PC-3 (cell line): ENCODE measurements at regions not wholly inside any gene's neighbourhood (a gene's known extent, or its start where the extent isn't known, plus 50 kb on each side); places are given as distances from the start of the nearest gene placed in this dataset.

Experiments
- ATAC-seq: fragments of 200-7000 bp; cut with Tn5 transposase; 2 replicates; pipeline ENCODE4 v1.9.1; 2020; ENCODE audit warnings: mild to moderate bottlenecking, moderate library complexity
- BruUV-seq: library from RNA; stranded (reverse); fragments of 400-500 nt; replicated peaks from 2 replicates; lab custom pipeline; 2021; lab: Mats Ljungman, UMichigan
- CTCF ChIA-PET: fragments of 300-600 bp; sonication (Branson Sonifier 250); formaldehyde crosslinking; loops from one replicate; lab custom pipeline; 2022; ENCODE audit warnings: antibody characterized with exemption; lab: Charles Lee
- POLR2A ChIA-PET: fragments of 300-600 bp; sonication (Branson Sonifier 250); formaldehyde crosslinking; loops from one replicate; lab custom pipeline; 2022; ENCODE audit warnings: antibody characterized with exemption; ENCODE audit not compliant: unreplicated experiment; lab: Charles Lee
- DNase-seq: peaks from one replicate; pipeline ENCODE4 v3.0.0-alpha.2; 2015
- H2AFZ ChIP-seq: fragments of 300-600 bp; sonication (generic); 2 replicates; pipeline ENCODE4 v1.6.0; 2016; ENCODE audit warnings: antibody characterized with exemption, low read length
- H3F3A ChIP-seq: fragments of 300-600 bp; sonication (generic); one replicate; pipeline ENCODE4 v1.6.0; 2017; ENCODE audit warnings: antibody characterized with exemption, low read length, control low read depth, mild to moderate bottlenecking; ENCODE audit not compliant: unreplicated experiment
- H3K27ac ChIP-seq: fragments of 300-600 bp; sonication (generic); 2 replicates; pipeline ENCODE4 v1.5.1; 2016; ENCODE audit warnings: mild to moderate bottlenecking, low read length
- H3K27me3 ChIP-seq: fragments of 300-600 bp; sonication (generic); 2 replicates; pipeline ENCODE4 v1.6.1; 2016; ENCODE audit warnings: low read length, mixed read lengths
- H3K36me3 ChIP-seq: fragments of 300-600 bp; sonication (generic); 2 replicates; pipeline ENCODE4 v1.6.1; 2016; ENCODE audit warnings: low read depth, mixed run types, low read length, mixed read lengths
- H3K4me1 ChIP-seq: fragments of 300-600 bp; sonication (generic); 2 replicates; pipeline ENCODE4 v1.5.1; 2016; ENCODE audit warnings: low read length; ENCODE audit not compliant: insufficient read depth
- H3K4me2 ChIP-seq: fragments of 300-600 bp; sonication (generic); 2 replicates; pipeline ENCODE4 v1.6.0; 2016; ENCODE audit warnings: low read length
- H3K4me3 ChIP-seq: fragments of 300-600 bp; sonication (generic); 2 replicates; pipeline ENCODE4 v1.5.1; 2016; ENCODE audit warnings: mild to moderate bottlenecking, low read length, mixed read lengths
- H3K79me2 ChIP-seq: fragments of 300-600 bp; sonication (generic); 2 replicates; pipeline ENCODE4 v1.6.1; 2017; ENCODE audit warnings: low read length, mixed read lengths
- H3K9ac ChIP-seq: fragments of 300-600 bp; sonication (generic); 2 replicates; pipeline ENCODE4 v1.6.0; 2016; ENCODE audit warnings: mild to moderate bottlenecking, low read length
- H3K9me2 ChIP-seq: fragments of 300-600 bp; sonication (generic); replicated peaks from 2 replicates; pipeline ENCODE4 v1.6.1; 2016; ENCODE audit warnings: mixed run types, low read length, mixed read lengths
- H3K9me3 ChIP-seq: fragments of 300-600 bp; sonication (generic); 2 replicates; pipeline ENCODE4 v1.6.1; 2016; ENCODE audit warnings: low read length, mixed read lengths
- H4K20me1 ChIP-seq: fragments of 300-600 bp; sonication (generic); 2 replicates; pipeline ENCODE4 v1.6.1; 2016; ENCODE audit warnings: low read length, mixed read lengths
- CTCF ChIP-seq: fragments of 300-600 bp; sonication (generic); conservative IDR thresholded peaks from 2 replicates; pipeline ENCODE4 v1.5.1; 2017; ENCODE audit warnings: antibody characterized with exemption, low read depth, mild to moderate bottlenecking, low read length
- EZH2 ChIP-seq: fragments of 300-600 bp; sonication (generic); IDR thresholded peaks from one replicate; pipeline ENCODE4 v1.6.1; 2017; ENCODE audit warnings: antibody characterized with exemption, mild to moderate bottlenecking, low read length; ENCODE audit not compliant: unreplicated experiment
- EZH2phosphoT487 ChIP-seq: fragments of 300-600 bp; sonication (generic); IDR thresholded peaks from 2 replicates; pipeline ENCODE4 v1.6.1; 2018; ENCODE audit warnings: mild to moderate bottlenecking, antibody characterized with exemption, low read length, borderline replicate concordance
- intact Hi-C: fragments of 100-400 bp; cut with micrococcal nuclease; formaldehyde crosslinking; loops from 2 replicates; pipeline ENCODE4 v1.9.0; 2023

- peaks cover 59% of the 10 kb centered on the region for H3K27me3 ChIP-seq
- POLR2A ChIA-PET, result no interaction called here
- ATAC-seq, result no peak
Measured at GRCh38 chr20:22663528-22664025, 79.2 kb upstream of the FOXA2 start.

GRCh38 chr20:22667198-22667597 is 82.8 kb upstream of the FOXA2 start:
- no peak for ATAC-seq
- no peak for DNase-seq
- Histone ChIP-seq H3K9me2 (no peaks in the 10 kb centered on the region), H3K4me3 (no peak overlapping the region), H3K27ac (no peak overlapping the region), H3K79me2 (no peaks in the 10 kb centered on the region), H3K4me1 (no peaks in the 10 kb centered on the region), H3K9ac (no peak overlapping the region), H3K36me3 (no peaks in the 10 kb centered on the region), H2AFZ (no peak overlapping the region), H3F3A (no peaks in the 10 kb centered on the region), H3K4me2 (no peak overlapping the region), H4K20me1 (no peaks in the 10 kb centered on the region), H3K27me3 (peaks cover 34% of the 10 kb centered on the region), H3K9me3 (peaks cover 9% of the 10 kb centered on the region; the same call in 1 of the 2 replicates)
- no TSS peak for BruUV-seq
- no peak for TF ChIP-seq EZH2
- no peak for TF ChIP-seq CTCF
- no peak for TF ChIP-seq EZH2phosphoT487
- ChIA-PET CTCF (no interaction called here), POLR2A (no interaction called here)
- intact Hi-C loops, result no loop called here

More at GRCh38 chr20:22663528-22664025, 79.2 kb upstream of the FOXA2 start:
- Histone ChIP-seq H2AFZ (no peak overlapping the region), H3K9me2 (no peaks in the 10 kb centered on the region), H3K36me3 (no peaks in the 10 kb centered on the region), H3K79me2 (no peaks in the 10 kb centered on the region), H3K9ac (no peak overlapping the region), H3K27ac (no peak overlapping the region), H4K20me1 (no peaks in the 10 kb centered on the region), H3F3A (no peaks in the 10 kb centered on the region), H3K9me3 (no peaks in the 10 kb centered on the region), H3K4me3 (no peak overlapping the region), H3K4me2 (no peak overlapping the region), H3K4me1 (no peaks in the 10 kb centered on the region)
- TF ChIP-seq EZH2phosphoT487, result no peak
- no peak for TF ChIP-seq CTCF
- BruUV-seq, result no TSS peak
- CTCF ChIA-PET, result interaction anchor here (0.7 kb wide), 1 partner anchor 27 kb away, joined by 3 read pairs; no protein-coding TSS in a partner anchor
- intact Hi-C loops, result no loop called here
- no peak for DNase-seq

- no peaks in the 10 kb centered on the region for H3K4me1 ChIP-seq
- H3K79me2 ChIP-seq, result no peaks in the 10 kb centered on the region
- ChIA-PET CTCF (no interaction called here), POLR2A (no interaction called here)
- ATAC-seq, result no peak
- no peaks in the 10 kb centered on the region for H4K20me1 ChIP-seq
- no peak overlapping the region for H2AFZ ChIP-seq
- H3K27ac ChIP-seq, result no peak overlapping the region
- H3K9ac ChIP-seq, result no peak overlapping the region
- peaks cover 9% of the 10 kb centered on the region; the same call in 1 of the 2 replicates for H3K9me3 ChIP-seq
- no peak overlapping the region for H3K4me2 ChIP-seq
- no TSS peak for BruUV-seq
- no peaks in the 10 kb centered on the region for H3K36me3 ChIP-seq
- no peak for TF ChIP-seq EZH2
- no peak for TF ChIP-seq CTCF
- no peak for TF ChIP-seq EZH2phosphoT487
- intact Hi-C loops, result no loop called here
- no peak for DNase-seq
- peaks cover 13% of the 10 kb centered on the region; the same call in 1 of the 2 replicates for H3K27me3 ChIP-seq
- H3F3A ChIP-seq, result no peaks in the 10 kb centered on the region
- H3K4me3 ChIP-seq, result no peak overlapping the region
- H3K9me2 ChIP-seq, result no peaks in the 10 kb centered on the region
Measured at GRCh38 chr20:22672191-22672590, 87.8 kb upstream of the FOXA2 start.
